ENCODE measurements at regions not wholly inside any gene's neighbourhood (a gene's known extent, or its start where the extent isn't known, plus 50 kb on each side); places are given as distances from the start of the nearest gene placed in this dataset.
"Not testable (repeated sequence)": the region's sequence is repeated elsewhere in the genome, so short reads cannot be mapped to it uniquely, and the experiment has no call there.

GRCh38 chr7:17558558-17559332 is 260.3 kb downstream of the AHR start:
- DNase-seq: no peak

GRCh38 chr7:17559388-17559787 is 260.9 kb downstream of the AHR start:
- DNase-seq: no peak

- DNase-seq: no peak
These were observed 262.1 kb downstream of the AHR start for GRCh38 chr7:17560516-17560915.

- DNase-seq: no peak
These were observed 262.5 kb downstream of the AHR start for GRCh38 chr7:17560966-17561365.

- DNase-seq: no peak
These were observed 266.3 kb downstream of the AHR start for GRCh38 chr7:17564678-17565212.

GRCh38 chr7:17580141-17580540 is 281.7 kb downstream of the AHR start:
- no peak for DNase-seq

- DNase-seq: no peak
These were observed 282.4 kb downstream of the AHR start for GRCh38 chr7:17580856-17581255.

- DNase-seq: no peak
These were observed 282.8 kb downstream of the AHR start for GRCh38 chr7:17581301-17581700.

GRCh38 chr7:17582696-17583095 is 284.2 kb downstream of the AHR start:
- DNase-seq: not testable (repeated sequence)

- DNase-seq: no peak
These were observed 285.3 kb downstream of the AHR start for GRCh38 chr7:17583786-17584185.

- DNase-seq: no peak
These were observed 286.4 kb downstream of the AHR start for GRCh38 chr7:17584822-17585221.

GRCh38 chr7:17586711-17587110 is 288.3 kb downstream of the AHR start:
- no peak for DNase-seq

GRCh38 chr7:17588730-17589129 is 290.3 kb downstream of the AHR start:
- no peak for DNase-seq

GRCh38 chr7:17589671-17590070 is 291.2 kb downstream of the AHR start:
- no peak for DNase-seq

- no peak for DNase-seq
These were observed 291.8 kb downstream of the AHR start for GRCh38 chr7:17590221-17590620.

GRCh38 chr7:17593819-17594419 is 295.5 kb downstream of the AHR start:
- no peak for DNase-seq

GRCh38 chr7:17595546-17595945 is 297.1 kb downstream of the AHR start:
- DNase-seq: no peak

- DNase-seq: no peak
These were observed 299.9 kb downstream of the AHR start for GRCh38 chr7:17598305-17598704.

- no peak for DNase-seq
These were observed 300.4 kb downstream of the AHR start for GRCh38 chr7:17598846-17599245.

- no peak for DNase-seq
These were observed 301.4 kb downstream of the AHR start for GRCh38 chr7:17599733-17600339.

- DNase-seq: no peak
These were observed 301.9 kb downstream of the AHR start for GRCh38 chr7:17600340-17600752.

GRCh38 chr7:17601921-17602320 is 303.5 kb downstream of the AHR start:
- no peak for DNase-seq

- DNase-seq: no peak
These were observed 309.8 kb downstream of the AHR start for GRCh38 chr7:17608114-17608833.
